K562 (cell line): ENCODE measurements at regions not wholly inside any gene's neighbourhood (a gene's known extent, or its start where the extent isn't known, plus 50 kb on each side); places are given as distances from the start of the nearest gene placed in this dataset.

ENCODE experiments used
- ATAC-seq: fragments of 200-7000 bp; cut with Tn5 transposase; 3 replicates; pipeline ENCODE4 v1.9.1; 2020; ENCODE audit warnings: moderate library complexity
- BruUV-seq: library from RNA; stranded (reverse); fragments of 400-500 nt; replicated peaks from 2 replicates; lab custom pipeline; 2021; lab: Mats Ljungman, UMichigan
- CTCF ChIA-PET: fragments of 300-600 bp; formaldehyde crosslinking; extraction: SDS; loops from one replicate; lab custom pipeline; 2021; ENCODE audit warnings: low intra/inter-chr PET ratio; lab: Yijun Ruan, JAX
- POLR2A ChIA-PET: fragments of 300-600, 350-650 bp; sonication (Branson Sonifier 250); formaldehyde crosslinking; extraction: SDS; loops from one replicate; lab custom pipeline; 2021; ENCODE audit warnings: antibody characterized with exemption, inconsistent platforms; lab: Yijun Ruan, JAX
- DNase-seq, 4 experiments: peaks; one replicate each; pipeline versions ENCODE4 v3.0.0 to v3.0.0-alpha.2; 2011 to 2018; ENCODE audit warnings: low spot score in 3 of 4, mixed read lengths in 3 of 4; ENCODE audit errors: extremely low read depth in 1 of 4
- FAIRE-seq: peaks from 2 replicates; lab custom pipeline; 2011; peaks lifted over from hg19 to GRCh38; lab: Jason Lieb, UNC
- H2AFZ ChIP-seq: 2 replicates; pipeline ENCODE4 v1.6.0; 2011; ENCODE audit warnings: low read depth, low read length, control low read depth, inconsistent platforms
- H3K27ac ChIP-seq: fragments of 200-600 bp; 3 replicates; pipeline ENCODE4 v1.8.0; 2011; ENCODE audit warnings: low read depth, mild to moderate bottlenecking, control low read depth, inconsistent platforms, low read length, moderate library complexity, mixed read lengths; ENCODE audit errors: extremely low read depth
- H3K27me3 ChIP-seq, 2 experiments: fragments of 300-600 bp in 1 of 2; 2 replicates in 1 of 2; 3 replicates in 1 of 2; pipeline versions ENCODE4 v1.6.0 to v1.8.0; 2011; ENCODE audit warnings: inconsistent platforms in 2 of 2, low read length in 2 of 2, mild to moderate bottlenecking in 1 of 2, mixed read lengths in 1 of 2, moderate library complexity in 1 of 2; ENCODE audit not compliant: control insufficient read depth in 2 of 2, insufficient read depth in 2 of 2
- H3K36me3 ChIP-seq: fragments of 300-600 bp; 3 replicates; pipeline ENCODE4 v1.8.0; 2011; ENCODE audit warnings: mild to moderate bottlenecking, low read length, inconsistent platforms; ENCODE audit not compliant: control insufficient read depth, insufficient read depth
- H3K4me1 ChIP-seq, 2 experiments: fragments of 200-600 bp in 1 of 2; replicated peaks in 1 of 2; 2 replicates in 1 of 2; 3 replicates in 1 of 2; pipeline versions ENCODE4 v1.5.1 to v1.8.0; 2011; ENCODE audit warnings: inconsistent platforms in 2 of 2, low read length in 2 of 2, mild to moderate bottlenecking in 1 of 2, mixed read lengths in 1 of 2, moderate library complexity in 1 of 2; ENCODE audit not compliant: control insufficient read depth in 2 of 2, insufficient read depth in 2 of 2
- H3K4me2 ChIP-seq: 2 replicates; pipeline ENCODE4 v1.6.1; 2011; ENCODE audit warnings: low read length, control low read depth, inconsistent platforms, mixed read lengths; ENCODE audit not compliant: insufficient read depth
- H3K4me3 ChIP-seq: fragments of 200-600 bp; sonication (generic), shearing (Covaris generic); 2 replicates; pipeline ENCODE4 v1.5.1; 2016; ENCODE audit warnings: control low read depth, inconsistent platforms
- H3K79me2 ChIP-seq: fragments of 200-600 bp; 3 replicates; pipeline ENCODE4 v1.8.0; 2011; ENCODE audit warnings: low read length, inconsistent platforms; ENCODE audit not compliant: control insufficient read depth, insufficient read depth
- H3K9ac ChIP-seq, 2 experiments: 2 replicates each; pipeline versions ENCODE4 v1.6.0 to v1.6.1; 2011; ENCODE audit warnings: low read depth in 2 of 2, low read length in 2 of 2, control low read depth in 1 of 2, inconsistent platforms in 1 of 2, mild to moderate bottlenecking in 1 of 2, mixed read lengths in 1 of 2; ENCODE audit not compliant: insufficient read depth in 1 of 2
- H3K9me1 ChIP-seq: one replicate; pipeline ENCODE4 v1.6.0; 2011; ENCODE audit warnings: inconsistent platforms, mild to moderate bottlenecking, low read length, moderate library complexity; ENCODE audit not compliant: control insufficient read depth, insufficient read depth
- H3K9me3 ChIP-seq: replicated peaks from 2 replicates; pipeline ENCODE4 v1.5.1; 2011; ENCODE audit warnings: low read depth, low read length, inconsistent platforms; ENCODE audit not compliant: control insufficient read depth, insufficient read depth
- H4K20me1 ChIP-seq: replicated peaks from 2 replicates; pipeline ENCODE4 v1.6.1; 2011; ENCODE audit warnings: low read length, inconsistent platforms, mixed read lengths; ENCODE audit not compliant: control insufficient read depth, insufficient read depth
- CBX1 ChIP-seq: sonication (generic); IDR thresholded peaks from 2 replicates; pipeline ENCODE4 v1.6.1; 2016; ENCODE audit warnings: antibody characterized with exemption, low read depth, mild to moderate bottlenecking
- CHD4 ChIP-seq: fragments of 200-600 bp; sonication (generic); IDR thresholded peaks from 3 replicates; pipeline ENCODE4 v1.6.1; 2012; ENCODE audit warnings: low read depth, mild to moderate bottlenecking, mixed read lengths, low read length, inconsistent platforms; ENCODE audit not compliant: insufficient read depth, insufficient replicate concordance, poor library complexity, severe bottlenecking
- DIDO1 ChIP-seq: fragments of 450-650 bp; IDR thresholded peaks from 2 replicates; pipeline ENCODE4 v1.6.1; 2016; ENCODE audit warnings: low read depth, missing biosample characterization, missing genetic modification characterization
- ELF1 ChIP-seq: fragments of 200-800 bp; sonication (Bioruptor generic); IDR thresholded peaks from 2 replicates; pipeline ENCODE4 v1.6.1; 2016; ENCODE audit warnings: missing genetic modification characterization, missing compliant biosample characterization
- GTF2B ChIP-seq: IDR thresholded peaks from 2 replicates; pipeline ENCODE4 v1.6.1; 2011; ENCODE audit not compliant: insufficient read length; ENCODE audit errors: extremely low read depth
- HMGN3 ChIP-seq: IDR thresholded peaks from 2 replicates; pipeline ENCODE4 v1.6.1; 2011; ENCODE audit warnings: borderline replicate concordance, low read depth, mild to moderate bottlenecking, mixed read lengths, low read length; ENCODE audit not compliant: insufficient read length; ENCODE audit errors: extremely low read depth
- HNRNPL ChIP-seq: fragments of 200-400 bp; formaldehyde crosslinking; IDR thresholded peaks from 2 replicates; pipeline ENCODE4 v1.6.1; 2017; ENCODE audit warnings: low read depth, mild to moderate bottlenecking, low read length
- MCM7 ChIP-seq, 2 experiments: fragments of 450-650 bp; IDR thresholded peaks; 2 replicates each; pipeline ENCODE4 v1.6.1; 2016 to 2018
- MITF ChIP-seq: IDR thresholded peaks from 2 replicates; pipeline ENCODE4 v1.6.1; 2014; ENCODE audit warnings: antibody characterized with exemption
- MTA2 ChIP-seq: fragments of 450-650 bp; IDR thresholded peaks from 2 replicates; pipeline ENCODE4 v1.6.1; 2016; ENCODE audit warnings: low read depth
- POLR2AphosphoS2 ChIP-seq: IDR thresholded peaks from 2 replicates; pipeline ENCODE4 v1.6.1; 2012; ENCODE audit warnings: low read length, improper control_type of control experiment
- POU5F1 ChIP-seq: fragments of 150-350 bp; IDR thresholded peaks from 2 replicates; pipeline ENCODE4 v1.6.1; 2014; ENCODE audit warnings: borderline replicate concordance, low read length, low read depth, mild to moderate bottlenecking; ENCODE audit not compliant: partially characterized antibody
- RBM14 ChIP-seq: fragments of 200-400 bp; formaldehyde crosslinking; IDR thresholded peaks from 2 replicates; pipeline ENCODE4 v1.6.1; 2018; ENCODE audit warnings: low read depth, mild to moderate bottlenecking, low read length, moderate library complexity, borderline replicate concordance; ENCODE audit not compliant: insufficient read depth
- SMAD4 ChIP-seq: fragments of 250-450 bp; sonication (Bioruptor Pico); conservative IDR thresholded peaks from 2 replicates; pipeline ENCODE4 v1.8.0; 2021; ENCODE audit warnings: inconsistent platforms, mild to moderate bottlenecking, moderate library complexity
- STAT5A ChIP-seq: IDR thresholded peaks from 2 replicates; pipeline ENCODE4 v1.6.1; 2012; ENCODE audit warnings: low read length, inconsistent platforms, borderline replicate concordance
- TEAD4 ChIP-seq, 2 experiments: sonication (generic) in 1 of 2; formaldehyde crosslinking in 1 of 2; IDR thresholded peaks; 2 replicates each; pipeline versions ENCODE4 v1.6.1 to v1.8.0; 2012 to 2022; ENCODE audit warnings: borderline replicate concordance in 1 of 2, inconsistent platforms in 1 of 2, low read length in 1 of 2, mild to moderate bottlenecking in 1 of 2, missing genetic modification reagents in 1 of 2
- XRCC5 ChIP-seq: fragments of 200-400 bp; formaldehyde crosslinking; IDR thresholded peaks from 2 replicates; pipeline ENCODE4 v1.6.1; 2017; ENCODE audit warnings: low read depth, mild to moderate bottlenecking, low read length
- WGBS: fragments of 100-300 bp; shearing (Covaris generic); methylation state at CpG from one replicate; pipeline ENCODE4 v1.1.6; 2016; ENCODE audit warnings: low coverage, mixed read lengths; ENCODE audit not compliant: insufficient coverage; ENCODE audit errors: missing lambda C conversion rate; 5-methylcytosine and 5-hydroxymethylcytosine counted together
- in situ Hi-C: fragments of 300-500 bp; cut with MboI; formaldehyde crosslinking; loops from 4 replicates; pipeline ENCODE4 v1.15.0; 2018; ENCODE audit warnings: inconsistent platforms, mixed read lengths
- intact Hi-C: fragments of 100-400 bp; cut with micrococcal nuclease; formaldehyde crosslinking; loops from 2 replicates; pipeline ENCODE4 v1.14.2; 2022
- TF ChIP-seq, protein P1 (sequence below): IDR thresholded peaks from 3 replicates; pipeline ENCODE4 v1.6.1; 2011; ENCODE audit warnings: borderline replicate concordance, mild to moderate bottlenecking; ENCODE audit not compliant: insufficient read length, insufficient read depth

DNA sequence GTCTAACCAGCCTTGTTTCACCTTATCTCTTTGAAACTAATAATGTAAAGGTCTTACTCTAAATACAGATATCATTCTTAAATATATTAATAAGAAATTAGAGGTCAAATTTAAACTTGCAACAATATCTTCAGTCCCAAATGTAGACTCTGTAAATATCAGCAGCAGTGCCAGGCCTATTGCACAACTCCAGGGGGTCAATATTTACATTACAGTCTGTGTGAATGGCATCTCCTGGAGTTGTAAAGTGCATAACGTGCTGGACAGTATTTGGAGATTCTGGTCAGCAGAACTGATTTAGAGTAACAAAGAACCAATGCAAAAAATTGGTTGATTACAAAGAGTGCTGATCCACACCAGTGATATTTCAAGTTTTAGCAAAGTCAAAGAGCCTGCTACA is 1225.9 kb downstream of the PCDH19 start:
- 0% methylated on average over 1 of the region's 1 CpG for WGBS
- Histone ChIP-seq H3K4me3 (no peak overlapping the region), H2AFZ (no peak overlapping the region), H3K9me1 (no peaks in the 10 kb centered on the region), H3K27ac (no peak overlapping the region), H3K36me3 (no peaks in the 10 kb centered on the region), H3K4me1 (no peaks in the 10 kb centered on the region), H3K79me2 (no peaks in the 10 kb centered on the region), H3K9ac (no peak overlapping the region), H4K20me1 (no peaks in the 10 kb centered on the region), H3K9me3 (no peaks in the 10 kb centered on the region), H3K27me3 (no peaks in the 10 kb centered on the region), H3K4me2 (no peak overlapping the region)
- in situ Hi-C loops (no loop called here), intact Hi-C loops (no loop called here)
- ChIA-PET CTCF (no interaction called here), POLR2A (no interaction called here)
- no peak for TF ChIP-seq HNRNPL
- TF ChIP-seq MCM7 (IDR thresholded peaks at IDR 0.05): no peak
- no peak for TF ChIP-seq ELF1 (tag)
- TF ChIP-seq CBX1: no peak
- no peak for TF ChIP-seq RBM14
- no peak for TF ChIP-seq DIDO1 (tag)
- TF ChIP-seq HMGN3: no peak
- no peak for TF ChIP-seq CHD4
- TF ChIP-seq GTF2B: no peak
- TF ChIP-seq, protein P1, sequence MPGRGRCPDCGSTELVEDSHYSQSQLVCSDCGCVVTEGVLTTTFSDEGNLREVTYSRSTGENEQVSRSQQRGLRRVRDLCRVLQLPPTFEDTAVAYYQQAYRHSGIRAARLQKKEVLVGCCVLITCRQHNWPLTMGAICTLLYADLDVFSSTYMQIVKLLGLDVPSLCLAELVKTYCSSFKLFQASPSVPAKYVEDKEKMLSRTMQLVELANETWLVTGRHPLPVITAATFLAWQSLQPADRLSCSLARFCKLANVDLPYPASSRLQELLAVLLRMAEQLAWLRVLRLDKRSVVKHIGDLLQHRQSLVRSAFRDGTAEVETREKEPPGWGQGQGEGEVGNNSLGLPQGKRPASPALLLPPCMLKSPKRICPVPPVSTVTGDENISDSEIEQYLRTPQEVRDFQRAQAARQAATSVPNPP: no peak
- no peak for TF ChIP-seq TEAD4 (IDR thresholded peaks at IDR 0.05; ENCODE audit: low read length)
- no peak for TF ChIP-seq TEAD4 (CRISPR knock-in tag; IDR thresholded peaks at IDR 0.05; ENCODE audit: borderline replicate concordance)
- TF ChIP-seq POU5F1: no peak
- no peak for TF ChIP-seq SMAD4 (CRISPR knock-in tag)
- TF ChIP-seq STAT5A: no peak
- no peak for TF ChIP-seq MTA2
- no peak for TF ChIP-seq MITF
- no peak for TF ChIP-seq POLR2AphosphoS2
- TF ChIP-seq XRCC5: no peak
- no peak for ATAC-seq
- FAIRE-seq: no peak
- no peak for DNase-seq
- BruUV-seq: no TSS peak
